Neural crest cell (in vitro differentiated cells): ENCODE measurements at regions not wholly inside any gene's neighbourhood (a gene's known extent, or its start where the extent isn't known, plus 50 kb on each side); places are given as distances from the start of the nearest gene placed in this dataset.
"Not testable (repeated sequence)": the region's sequence is repeated elsewhere in the genome, so short reads cannot be mapped to it uniquely, and the experiment has no call there.

ENCODE experiments used
- DNase-seq: peaks from one replicate; pipeline ENCODE4 v3.0.0; 2021; ENCODE audit warnings: low read depth, mixed read lengths, low spot score
- H3K27ac Mint-ChIP-seq: one replicate; pipeline ENCODE4 v1.8.0; 2021; ENCODE audit warnings: mild to moderate bottlenecking, mixed read lengths; ENCODE audit not compliant: unreplicated experiment
- H3K27me3 Mint-ChIP-seq: 2 replicates; pipeline ENCODE4 v1.8.0; 2021; ENCODE audit warnings: low read depth, mild to moderate bottlenecking, mixed read lengths
- H3K36me3 Mint-ChIP-seq: 2 replicates; pipeline ENCODE4 v1.8.0; 2021; ENCODE audit warnings: low read depth, mild to moderate bottlenecking, mixed read lengths
- H3K4me1 Mint-ChIP-seq: 2 replicates; pipeline ENCODE4 v1.8.0; 2021; ENCODE audit warnings: mixed read lengths
- H3K4me3 Mint-ChIP-seq: one replicate; pipeline ENCODE4 v1.8.0; 2021; ENCODE audit warnings: mild to moderate bottlenecking, mixed read lengths
- H3K9me3 Mint-ChIP-seq: 2 replicates; pipeline ENCODE4 v1.8.0; 2021; ENCODE audit warnings: mixed read lengths
- CTCF ChIP-seq: fragments of 200-600 bp; sonication (generic); conservative IDR thresholded peaks from 2 replicates; pipeline ENCODE4 v1.5.0; 2021; ENCODE audit warnings: antibody characterized with exemption, mild to moderate bottlenecking

- H3K4me1 Mint-ChIP-seq = no peaks in the 10 kb centered on the region
- no peak overlapping the region for H3K27ac Mint-ChIP-seq
- peaks cover 6% of the 10 kb centered on the region for H3K36me3 Mint-ChIP-seq
- DNase-seq = no peak
- H3K4me3 Mint-ChIP-seq = no peak overlapping the region
- no peak for TF ChIP-seq CTCF
- no peaks in the 10 kb centered on the region for H3K9me3 Mint-ChIP-seq
- no peaks in the 10 kb centered on the region for H3K27me3 Mint-ChIP-seq
These were observed 118.9 kb downstream of the RIN2 start for GRCh38 chr20:19876828-19877460.

GRCh38 chr20:19879874-19880255, 121.8 kb downstream of the RIN2 start:
- not testable (repeated sequence) for H3K4me3 Mint-ChIP-seq, H3K27ac Mint-ChIP-seq, H3K9me3 Mint-ChIP-seq, DNase-seq, H3K4me1 Mint-ChIP-seq, H3K36me3 Mint-ChIP-seq, H3K27me3 Mint-ChIP-seq

- H3K9me3 Mint-ChIP-seq = no peaks in the 10 kb centered on the region
- H3K4me3 Mint-ChIP-seq = no peak overlapping the region
- no peaks in the 10 kb centered on the region for H3K4me1 Mint-ChIP-seq
- DNase-seq = no peak
- TF ChIP-seq CTCF = no peak
- no peaks in the 10 kb centered on the region for H3K27me3 Mint-ChIP-seq
- no peak overlapping the region for H3K27ac Mint-ChIP-seq
- peaks cover 2% of the 10 kb centered on the region for H3K36me3 Mint-ChIP-seq
These were observed 122.4 kb downstream of the RIN2 start for GRCh38 chr20:19880256-19881079.

- H3K27ac Mint-ChIP-seq = no peak overlapping the region
- TF ChIP-seq CTCF = no peak
- no peaks in the 10 kb centered on the region for H3K27me3 Mint-ChIP-seq
- H3K36me3 Mint-ChIP-seq = peaks cover 2% of the 10 kb centered on the region
- H3K9me3 Mint-ChIP-seq = no peaks in the 10 kb centered on the region
- H3K4me3 Mint-ChIP-seq = no peak overlapping the region
- no peaks in the 10 kb centered on the region for H3K4me1 Mint-ChIP-seq
- DNase-seq = no peak
These were observed 123.2 kb downstream of the RIN2 start for GRCh38 chr20:19881080-19881840.

GRCh38 chr20:19881990-19882389, 123.9 kb downstream of the RIN2 start:
- Mint-ChIP-seq H3K27me3 (no peaks in the 10 kb centered on the region), H3K4me3 (no peak overlapping the region), H3K9me3 (no peaks in the 10 kb centered on the region), H3K36me3 (peaks cover 2% of the 10 kb centered on the region), H3K4me1 (peaks cover 6% of the 10 kb centered on the region), H3K27ac (no peak overlapping the region)
- no peak for DNase-seq
- TF ChIP-seq CTCF = no peak
